ENCODE measurements at regions not wholly inside any gene's neighbourhood (a gene's known extent, or its start where the extent isn't known, plus 50 kb on each side); places are given as distances from the start of the nearest gene placed in this dataset.
"Not testable (repeated sequence)": the region's sequence is repeated elsewhere in the genome, so short reads cannot be mapped to it uniquely, and the experiment has no call there.

GRCh38 chr4:148914301-148914700 lies 472.1 kb upstream of the NR3C2 start:
- Histone ChIP-seq H3K36me3 (no peaks in the 10 kb centered on the region), H3K9me3 (no peaks in the 10 kb centered on the region), H3K4me1 (no peaks in the 10 kb centered on the region), H3K27me3 (no peaks in the 10 kb centered on the region), H3K4me3 (no peak overlapping the region), H3K27ac (no peak overlapping the region)
- no peak for DNase-seq
- 85 to 88% methylated on average over 10 of the region's 10 CpGs for WGBS, 2 donors
- intact Hi-C loops (cut with DNase I), result no loop called here
- TF ChIP-seq, protein P1, sequence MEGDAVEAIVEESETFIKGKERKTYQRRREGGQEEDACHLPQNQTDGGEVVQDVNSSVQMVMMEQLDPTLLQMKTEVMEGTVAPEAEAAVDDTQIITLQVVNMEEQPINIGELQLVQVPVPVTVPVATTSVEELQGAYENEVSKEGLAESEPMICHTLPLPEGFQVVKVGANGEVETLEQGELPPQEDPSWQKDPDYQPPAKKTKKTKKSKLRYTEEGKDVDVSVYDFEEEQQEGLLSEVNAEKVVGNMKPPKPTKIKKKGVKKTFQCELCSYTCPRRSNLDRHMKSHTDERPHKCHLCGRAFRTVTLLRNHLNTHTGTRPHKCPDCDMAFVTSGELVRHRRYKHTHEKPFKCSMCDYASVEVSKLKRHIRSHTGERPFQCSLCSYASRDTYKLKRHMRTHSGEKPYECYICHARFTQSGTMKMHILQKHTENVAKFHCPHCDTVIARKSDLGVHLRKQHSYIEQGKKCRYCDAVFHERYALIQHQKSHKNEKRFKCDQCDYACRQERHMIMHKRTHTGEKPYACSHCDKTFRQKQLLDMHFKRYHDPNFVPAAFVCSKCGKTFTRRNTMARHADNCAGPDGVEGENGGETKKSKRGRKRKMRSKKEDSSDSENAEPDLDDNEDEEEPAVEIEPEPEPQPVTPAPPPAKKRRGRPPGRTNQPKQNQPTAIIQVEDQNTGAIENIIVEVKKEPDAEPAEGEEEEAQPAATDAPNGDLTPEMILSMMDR (IDR thresholded peaks at IDR 0.05), result no peak
- no peak for ATAC-seq

DNA sequence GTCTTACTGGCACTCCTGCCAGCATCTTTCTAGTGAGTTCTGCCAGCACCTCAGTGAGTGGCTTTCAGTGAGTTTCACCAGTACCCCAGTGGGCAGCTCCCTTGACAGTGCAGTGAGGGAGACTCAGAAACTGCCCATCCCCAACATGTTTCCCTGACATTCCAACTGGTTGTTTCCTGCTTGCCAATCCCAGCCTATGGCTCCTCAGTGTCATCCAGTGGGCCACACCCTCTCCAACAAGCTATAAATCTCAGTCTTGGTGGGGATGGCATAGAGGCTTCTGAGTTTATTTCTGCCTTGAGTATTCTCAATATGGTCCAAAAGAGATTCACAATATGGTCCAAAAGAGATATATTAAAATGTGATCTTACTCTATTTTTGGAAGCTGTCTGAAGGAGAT lies 461.2 kb upstream of the NR3C2 start:
- H3K9me3 ChIP-seq, result peaks cover 0 to 14% (median 5%) of the 10 kb centered on the region in 11 donors
- H3K27ac ChIP-seq, result no peak overlapping the region
- no peaks in the 10 kb centered on the region for H3K36me3 ChIP-seq
- TF ChIP-seq, protein P1 (IDR thresholded peaks at IDR 0.05), result no peak
- DNase-seq, result no peak
- no peak overlapping the region for H3K4me3 ChIP-seq
- ATAC-seq, result no peak
- intact Hi-C loops (cut with DNase I), result no loop called here
- H3K27me3 ChIP-seq, result no peaks in the 10 kb centered on the region
- no peaks in the 10 kb centered on the region for H3K4me1 ChIP-seq

GRCh38 chr4:148901075-148901705 lies 459.0 kb upstream of the NR3C2 start:
- WGBS, 2 donors, result 50 to 53% methylated on average over 3 of the region's 3 CpGs
- no peak overlapping the region for H3K27ac ChIP-seq

GRCh38 chr4:148898139-148898538 lies 455.9 kb upstream of the NR3C2 start:
- H3K9me3 ChIP-seq, result peaks cover 0 to 37% (median 11%) of the 10 kb centered on the region in 11 donors
- H3K27ac ChIP-seq; ATAC-seq; H3K36me3 ChIP-seq; H3K4me1 ChIP-seq; H3K4me3 ChIP-seq; DNase-seq; intact Hi-C loops (cut with DNase I); H3K27me3 ChIP-seq: not testable (repeated sequence)

More at GRCh38 chr4:148901075-148901705, 459.0 kb upstream of the NR3C2 start:
- Histone ChIP-seq H3K27me3 (no peaks in the 10 kb centered on the region), H3K4me3 (no peak overlapping the region), H3K36me3 (no peaks in the 10 kb centered on the region), H3K4me1 (no peaks in the 10 kb centered on the region), H3K9me3 (peaks cover 0 to 30% (median 11%) of the 10 kb centered on the region in 11 donors)
- no peak for ATAC-seq
- intact Hi-C loops (cut with DNase I), result no loop called here
- TF ChIP-seq, protein P1 (IDR thresholded peaks at IDR 0.05), result no peak
- DNase-seq, result no peak

DNA sequence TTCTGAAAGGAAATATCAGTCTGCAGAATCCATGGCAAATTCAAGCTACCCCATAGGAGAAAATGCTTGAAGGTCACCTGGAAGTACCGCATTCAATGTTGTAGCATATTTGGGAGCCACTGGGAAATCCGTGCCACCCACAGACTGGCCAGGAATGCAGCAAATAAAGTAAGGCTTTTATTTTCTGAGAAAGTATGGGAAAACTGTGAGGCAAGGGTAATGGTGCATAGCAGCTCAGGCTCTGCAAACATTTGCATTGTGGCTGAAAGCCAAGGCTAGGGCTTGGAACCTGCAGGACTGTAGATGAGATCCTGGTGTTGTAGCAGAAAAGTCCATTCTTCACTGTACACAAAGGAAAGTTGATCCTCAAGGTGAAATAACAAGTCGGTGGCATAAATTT lies 450.9 kb upstream of the NR3C2 start:
- Histone ChIP-seq H3K36me3 (no peaks in the 10 kb centered on the region), H3K27ac (no peak overlapping the region), H3K4me3 (no peak overlapping the region), H3K4me1 (no peaks in the 10 kb centered on the region), H3K27me3 (no peaks in the 10 kb centered on the region), H3K9me3 (peaks cover 0 to 25% (median 3%) of the 10 kb centered on the region in 11 donors)
- DNase-seq (no peak), ATAC-seq (no peak)
- 90 to 96% methylated on average over 3 of the region's 3 CpGs for WGBS, 2 donors
- intact Hi-C loops (cut with DNase I), result no loop called here
- TF ChIP-seq, protein P1 (IDR thresholded peaks at IDR 0.05), result no peak
